ENCODE measurements at regions not wholly inside any gene's neighbourhood (a gene's known extent, or its start where the extent isn't known, plus 50 kb on each side); places are given as distances from the start of the nearest gene placed in this dataset.

GRCh38 chr12:28108599-28108998 lies 81.7 kb upstream of the CCDC91 start:
- intact Hi-C loops (cut with DNase I): no loop called here
- no peaks in the 10 kb centered on the region for H3K36me3 ChIP-seq
- ATAC-seq (no peak), DNase-seq (no peak)
- no peaks in the 10 kb centered on the region for H3K27me3 ChIP-seq
- H3K27ac ChIP-seq: no peak overlapping the region
- no peaks in the 10 kb centered on the region for H3K9me3 ChIP-seq
- H3K4me3 ChIP-seq: no peak overlapping the region
- no peaks in the 10 kb centered on the region for H3K4me1 ChIP-seq
- TF ChIP-seq CTCF (IDR thresholded peaks at IDR 0.05): no peak

DNA sequence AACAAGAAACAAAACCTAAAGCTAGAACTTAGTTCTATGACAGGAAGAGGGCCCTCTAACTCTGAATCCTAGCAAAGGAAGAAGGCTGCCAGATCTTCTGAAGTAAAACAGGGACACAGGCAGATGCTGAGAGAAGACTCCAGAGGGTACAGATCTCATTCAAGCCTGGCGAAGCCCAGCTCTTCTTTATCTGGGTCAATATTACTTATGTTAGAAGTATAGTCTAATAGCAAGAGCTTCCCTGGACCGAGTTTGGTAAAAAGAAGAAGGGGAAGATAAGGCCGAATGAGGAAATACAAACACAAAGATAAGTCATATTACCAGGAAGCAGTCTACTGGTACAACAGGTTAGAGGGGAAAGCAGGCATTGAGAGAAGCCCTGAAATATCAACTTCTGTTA lies 79.9 kb upstream of the CCDC91 start:
- intact Hi-C loops (cut with DNase I): no loop called here
- Histone ChIP-seq H3K4me1 (no peaks in the 10 kb centered on the region), H3K36me3 (no peaks in the 10 kb centered on the region), H3K9me3 (no peaks in the 10 kb centered on the region), H3K4me3 (no peak overlapping the region), H3K27ac (no peak overlapping the region), H3K27me3 (no peaks in the 10 kb centered on the region)
- no peak for TF ChIP-seq CTCF (IDR thresholded peaks at IDR 0.05)
- DNase-seq (no peak), ATAC-seq (no peak)

- H3K4me3 ChIP-seq: no peak overlapping the region
- ATAC-seq (no peak), DNase-seq (no peak)
- intact Hi-C loops (cut with DNase I): no loop called here
- H3K27me3 ChIP-seq: no peaks in the 10 kb centered on the region
- no peaks in the 10 kb centered on the region for H3K36me3 ChIP-seq
- no peaks in the 10 kb centered on the region for H3K9me3 ChIP-seq
- TF ChIP-seq CTCF (IDR thresholded peaks at IDR 0.05): no peak
- H3K4me1 ChIP-seq: no peaks in the 10 kb centered on the region
- H3K27ac ChIP-seq: no peak overlapping the region
Measured at GRCh38 chr12:28114488-28114887, 75.8 kb upstream of the CCDC91 start.

DNA sequence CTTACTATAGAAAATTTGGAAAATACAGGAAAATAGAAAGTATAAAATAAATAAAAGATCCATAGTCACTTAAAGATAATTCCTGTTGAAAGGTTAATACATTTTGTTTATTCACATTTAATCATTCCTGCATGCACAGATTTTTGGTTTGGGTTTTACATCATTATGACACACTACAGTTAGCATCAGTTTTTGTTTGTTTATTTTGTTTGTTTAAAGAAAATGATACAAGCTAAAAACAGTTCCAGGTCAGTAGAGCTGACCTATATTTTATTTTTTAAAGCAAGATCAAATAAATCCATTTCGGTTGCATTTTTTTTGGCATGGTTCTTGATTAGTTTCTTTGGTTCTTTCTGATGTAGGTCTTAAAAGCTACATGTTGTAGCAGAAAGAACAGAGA lies 68.8 kb upstream of the CCDC91 start:
- intact Hi-C loops (cut with DNase I): no loop called here
- no peaks in the 10 kb centered on the region for H3K27me3 ChIP-seq
- ATAC-seq (no peak), DNase-seq (no peak)
- H3K4me3 ChIP-seq: no peak overlapping the region
- H3K27ac ChIP-seq: no peak overlapping the region
- no peaks in the 10 kb centered on the region for H3K9me3 ChIP-seq
- no peaks in the 10 kb centered on the region for H3K4me1 ChIP-seq
- no peak for TF ChIP-seq CTCF (IDR thresholded peaks at IDR 0.05)
- H3K36me3 ChIP-seq: no peaks in the 10 kb centered on the region

DNA sequence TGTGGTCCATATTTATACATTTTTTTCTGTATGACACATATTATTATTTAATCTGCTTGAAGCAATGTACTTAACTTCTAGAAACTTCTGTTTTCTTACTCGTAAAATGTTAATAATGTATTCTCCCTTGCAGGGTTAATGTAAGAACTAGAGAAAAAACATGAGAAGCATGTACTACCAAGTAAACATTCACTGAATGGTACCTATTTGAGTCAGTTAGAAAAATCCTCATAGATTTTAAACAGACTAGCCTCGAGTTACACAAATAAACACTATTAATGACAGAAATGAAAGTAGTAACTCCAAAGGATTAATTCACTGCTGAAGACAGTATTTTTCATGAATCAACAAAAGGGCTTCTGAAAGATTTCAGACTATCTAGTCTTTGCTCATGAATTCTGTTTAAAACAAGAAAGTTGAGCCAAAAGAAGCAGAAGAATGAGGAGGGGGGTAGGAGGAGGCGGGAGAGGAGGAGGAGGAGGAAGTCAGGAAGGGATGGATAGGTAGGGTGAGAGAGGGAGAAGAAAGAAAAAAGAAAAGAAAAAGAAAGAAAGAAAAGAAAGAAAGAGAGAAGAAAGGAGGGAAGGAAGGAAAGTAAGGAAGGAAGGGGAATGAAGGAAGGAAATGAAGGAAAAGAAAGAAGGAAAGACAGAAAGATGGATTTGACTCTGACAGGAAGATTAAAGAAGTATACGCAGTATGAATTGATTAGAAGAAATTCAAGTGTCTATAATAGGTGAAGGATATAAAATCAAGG lies 68.2 kb upstream of the CCDC91 start:
- TF ChIP-seq CTCF (IDR thresholded peaks at IDR 0.05): no peak
- no peak for DNase-seq
- no peak overlapping the region for H3K27ac ChIP-seq
- intact Hi-C loops (cut with DNase I): no loop called here
- H3K4me1 ChIP-seq: no peaks in the 10 kb centered on the region
- H3K9me3 ChIP-seq: no peaks in the 10 kb centered on the region
- H3K27me3 ChIP-seq: no peaks in the 10 kb centered on the region
- no peak for ATAC-seq
- H3K36me3 ChIP-seq: no peaks in the 10 kb centered on the region
- no peak overlapping the region for H3K4me3 ChIP-seq
